GM23248 (cell line): ENCODE measurements at regions not wholly inside any gene's neighbourhood (a gene's known extent, or its start where the extent isn't known, plus 50 kb on each side); places are given as distances from the start of the nearest gene placed in this dataset.
"Not testable (repeated sequence)": the region's sequence is repeated elsewhere in the genome, so short reads cannot be mapped to it uniquely, and the experiment has no call there.

Source experiments
- DNase-seq: peaks from one replicate; pipeline ENCODE4 v3.0.0-alpha.2; 2015
- H2AFZ ChIP-seq: fragments of 200-600 bp; sonication (generic); 2 replicates; pipeline ENCODE4 v1.6.1; 2016; ENCODE audit warnings: antibody characterized with exemption
- H3F3A ChIP-seq: fragments of 200-600 bp; sonication (generic); 2 replicates; pipeline ENCODE4 v1.6.1; 2016; ENCODE audit warnings: mild to moderate bottlenecking, antibody characterized with exemption, mixed run types; ENCODE audit not compliant: insufficient read depth
- H3K27ac ChIP-seq: fragments of 200-600 bp; sonication (generic); 2 replicates; pipeline ENCODE4 v1.5.1; 2016; ENCODE audit warnings: mild to moderate bottlenecking
- H3K27me3 ChIP-seq: fragments of 200-600 bp; sonication (generic); replicated peaks from 2 replicates; pipeline ENCODE4 v1.6.1; 2016; ENCODE audit warnings: mild to moderate bottlenecking; ENCODE audit not compliant: insufficient read depth
- H3K36me3 ChIP-seq: fragments of 200-600 bp; sonication (generic); 2 replicates; pipeline ENCODE4 v1.6.1; 2016; ENCODE audit warnings: low read depth, mild to moderate bottlenecking
- H3K4me1 ChIP-seq: fragments of 200-600 bp; sonication (generic); 2 replicates; pipeline ENCODE4 v1.6.1; 2016; ENCODE audit warnings: mild to moderate bottlenecking; ENCODE audit not compliant: insufficient read depth
- H3K4me2 ChIP-seq: fragments of 200-600 bp; sonication (generic); one replicate; pipeline ENCODE4 v1.6.1; 2016; ENCODE audit warnings: mild to moderate bottlenecking; ENCODE audit not compliant: unreplicated experiment
- H3K4me3 ChIP-seq: fragments of 200-600 bp; sonication (generic); 2 replicates; pipeline ENCODE4 v1.5.1; 2016; ENCODE audit warnings: mild to moderate bottlenecking
- H3K79me2 ChIP-seq: fragments of 200-600 bp; sonication (generic); 2 replicates; pipeline ENCODE4 v1.6.1; 2016; ENCODE audit warnings: mild to moderate bottlenecking; ENCODE audit not compliant: insufficient read depth
- H3K9ac ChIP-seq: fragments of 200-600 bp; sonication (generic); 2 replicates; pipeline ENCODE4 v1.6.1; 2016; ENCODE audit warnings: mild to moderate bottlenecking
- H3K9me2 ChIP-seq: fragments of 200-600 bp; sonication (generic); 2 replicates; pipeline ENCODE4 v1.6.1; 2016; ENCODE audit warnings: mixed run types, mild to moderate bottlenecking, moderate library complexity; ENCODE audit not compliant: insufficient read depth
- H3K9me3 ChIP-seq: fragments of 200-600 bp; sonication (generic); one replicate; pipeline ENCODE4 v1.6.1; 2017; ENCODE audit warnings: low read depth
- H4K20me1 ChIP-seq: fragments of 200-600 bp; sonication (generic); 2 replicates; pipeline ENCODE4 v1.6.0; 2016; ENCODE audit not compliant: insufficient read depth
- EZH2 ChIP-seq: fragments of 200-600 bp; sonication (generic); IDR thresholded peaks from 2 replicates; pipeline ENCODE4 v1.6.1; 2018; ENCODE audit warnings: antibody characterized with exemption, mild to moderate bottlenecking; ENCODE audit not compliant: insufficient read depth, poor library complexity, severe bottlenecking
- EZH2phosphoT487 ChIP-seq: fragments of 200-600 bp; sonication (generic); IDR thresholded peaks from 2 replicates; pipeline ENCODE4 v1.6.1; 2018; ENCODE audit warnings: antibody characterized with exemption, moderate library complexity, mild to moderate bottlenecking, low read depth; ENCODE audit not compliant: insufficient read depth
- WGBS, 2 experiments: methylation state at CpG; one replicate each; pipeline ENCODE4 v1.1.6; 2015 to 2017; ENCODE audit warnings: low lambda C conversion rate in 2 of 2, low coverage in 1 of 2; ENCODE audit errors: missing lambda C conversion rate in 2 of 2; 5-methylcytosine and 5-hydroxymethylcytosine counted together
- in situ Hi-C: fragments of 300-500 bp; cut with MboI; formaldehyde crosslinking; loops from 2 replicates; pipeline ENCODE4 v1.15.0; 2020

DNA sequence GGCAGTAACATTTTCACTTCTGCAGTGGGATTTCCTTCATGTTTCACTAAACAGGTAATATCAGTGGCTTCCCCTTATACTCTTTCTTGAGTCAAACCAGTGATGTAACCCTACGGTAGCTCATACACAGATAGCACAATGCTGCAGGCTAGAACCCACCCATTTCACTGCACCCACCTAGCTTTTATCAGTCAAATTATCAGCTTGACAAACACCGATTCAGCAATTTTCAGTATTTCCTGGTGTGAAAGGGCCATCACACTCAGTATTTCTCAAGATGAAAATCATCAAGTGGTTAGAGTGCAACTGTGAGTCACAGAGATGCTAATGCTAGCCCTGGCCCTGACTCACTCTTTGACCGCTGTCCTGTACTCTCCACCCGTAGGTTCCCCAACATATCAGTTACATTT is 242.3 kb upstream of the PTGER4 start:
- no peak for TF ChIP-seq EZH2
- TF ChIP-seq EZH2phosphoT487 = no peak

DNA sequence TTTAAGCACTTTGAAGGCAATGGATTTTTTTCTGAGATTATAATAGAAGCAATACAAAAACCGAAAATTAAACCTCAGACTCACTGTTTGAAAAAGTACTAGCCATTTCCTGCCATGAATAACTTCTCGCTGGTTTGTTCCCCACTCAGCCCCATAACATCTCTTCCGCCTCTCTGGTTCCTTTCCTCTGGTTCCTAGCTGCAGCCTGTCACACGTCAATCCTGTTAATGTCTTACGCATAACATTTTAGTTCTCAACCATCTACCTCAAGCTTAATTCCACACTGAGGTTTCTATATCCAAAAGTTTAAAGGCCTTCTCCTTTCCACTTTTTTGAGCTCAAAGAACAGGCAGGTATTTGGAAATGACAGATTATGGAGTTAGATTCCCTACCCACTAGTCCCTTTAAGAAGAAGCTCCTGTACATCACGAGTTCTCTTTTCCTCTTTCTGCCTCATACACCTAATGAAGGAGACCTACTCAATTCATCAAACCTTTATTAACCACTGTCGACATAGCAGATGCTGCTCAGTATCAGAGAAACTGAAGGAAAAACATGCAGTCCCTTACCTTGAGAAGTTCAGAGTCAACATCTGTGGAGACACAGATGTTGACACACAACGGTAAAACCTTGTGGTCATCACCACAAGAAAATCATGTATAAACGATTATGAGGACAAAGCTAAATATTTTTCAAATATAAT is 243.0 kb upstream of the PTGER4 start:
- Histone ChIP-seq H3K4me2 (no peak overlapping the region), H3K79me2 (no peaks in the 10 kb centered on the region), H3K9me2 (no peaks in the 10 kb centered on the region), H2AFZ (no peak overlapping the region), H3K4me3 (no peak overlapping the region), H3K4me1 (peaks cover 6% of the 10 kb centered on the region; the same call in 1 of the 2 replicates), H3F3A (peaks cover 10% of the 10 kb centered on the region; the same call in 1 of the 2 replicates), H3K27ac (no peak overlapping the region), H3K27me3 (peaks cover 7% of the 10 kb centered on the region; the same call in 1 of the 2 replicates), H3K9ac (no peak overlapping the region), H3K9me3 (no peaks in the 10 kb centered on the region), H4K20me1 (no peaks in the 10 kb centered on the region), H3K36me3 (no peaks in the 10 kb centered on the region)
- WGBS, 2 experiments = 77% methylated on average over 9 of the region's 9 CpGs
- DNase-seq = no peak
- in situ Hi-C loops = no loop called here
- TF ChIP-seq EZH2phosphoT487 = no peak
- TF ChIP-seq EZH2 = no peak

More for the DNA sequence above, 242.3 kb upstream of the PTGER4 start:
- DNase-seq = peak; percentile 90
- H3K9me3 ChIP-seq = no peaks in the 10 kb centered on the region
- no peak overlapping the region for H3K9ac ChIP-seq
- WGBS, 2 experiments = 28 to 51% methylated on average over 4 of the region's 4 CpGs
- H4K20me1 ChIP-seq = no peaks in the 10 kb centered on the region
- peaks cover 10% of the 10 kb centered on the region; the same call in 1 of the 2 replicates for H3F3A ChIP-seq
- H3K27me3 ChIP-seq = peaks cover 7% of the 10 kb centered on the region; the same call in 1 of the 2 replicates
- H3K9me2 ChIP-seq = no peaks in the 10 kb centered on the region
- peak overlapping the region; percentile 31 for H3K4me2 ChIP-seq
- H3K4me1 ChIP-seq = peaks cover 6% of the 10 kb centered on the region; the same call in 1 of the 2 replicates
- no peaks in the 10 kb centered on the region for H3K79me2 ChIP-seq
- no peak overlapping the region for H3K4me3 ChIP-seq
- in situ Hi-C loops = no loop called here
- no peak overlapping the region for H3K27ac ChIP-seq
- H3K36me3 ChIP-seq = no peaks in the 10 kb centered on the region
- H2AFZ ChIP-seq = no peak overlapping the region

DNA sequence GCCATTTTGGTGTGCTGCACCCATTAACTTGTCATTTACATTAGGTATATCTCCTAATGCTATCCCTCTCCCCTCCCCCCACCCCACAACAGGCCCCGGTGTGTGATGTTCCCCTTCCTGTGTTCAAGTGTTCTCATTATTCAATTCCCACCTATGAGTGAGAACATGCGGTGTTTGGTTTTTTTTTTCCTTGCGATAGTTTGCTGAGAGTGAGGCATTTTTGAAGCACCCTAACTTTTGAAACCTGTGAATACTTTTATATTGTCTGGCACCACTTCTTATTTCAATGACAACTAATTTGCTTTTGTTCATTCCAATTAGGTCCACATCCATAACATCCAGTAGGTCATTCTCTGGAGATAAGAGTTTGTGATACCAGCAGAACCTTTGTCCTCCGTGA is 244.0 kb upstream of the PTGER4 start:
- H3K4me2 ChIP-seq, H4K20me1 ChIP-seq, H3K79me2 ChIP-seq, in situ Hi-C loops, H3K9me3 ChIP-seq, H3K27me3 ChIP-seq, H3K9ac ChIP-seq, H3K9me2 ChIP-seq, H2AFZ ChIP-seq, H3K4me3 ChIP-seq, H3K36me3 ChIP-seq, DNase-seq, H3K4me1 ChIP-seq, H3K27ac ChIP-seq: not testable (repeated sequence)
- WGBS, 2 experiments = 92 to 94% methylated on average over 3 to 4 of the region's 4 CpGs
- H3F3A ChIP-seq = peaks cover 10% of the 10 kb centered on the region; the same call in 1 of the 2 replicates

DNA sequence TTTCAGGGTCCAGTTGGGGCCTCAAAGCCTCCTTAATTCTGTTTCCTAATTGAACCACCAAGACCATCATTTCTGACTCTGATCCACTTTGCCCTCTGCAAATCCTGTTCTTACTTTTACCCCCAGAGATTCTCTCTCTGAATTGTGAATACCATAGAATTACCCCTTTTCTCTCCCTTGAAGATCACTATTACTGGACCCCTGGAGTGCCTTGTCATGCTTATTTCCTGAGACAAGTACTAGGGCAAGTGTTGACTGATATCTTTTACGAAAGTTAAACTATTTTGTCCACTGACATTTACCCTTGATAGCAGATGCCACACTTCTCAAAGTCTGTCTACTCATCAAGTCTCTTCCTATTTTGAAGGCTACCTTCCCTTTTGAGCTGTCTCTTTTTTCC is 246.9 kb upstream of the PTGER4 start:
- Histone ChIP-seq H2AFZ (no peak overlapping the region), H3K36me3 (no peaks in the 10 kb centered on the region), H3K4me1 (peaks cover 6% of the 10 kb centered on the region; the same call in 1 of the 2 replicates), H3K4me2 (no peak overlapping the region), H3F3A (peaks cover 10% of the 10 kb centered on the region; the same call in 1 of the 2 replicates), H3K27ac (no peak overlapping the region), H3K27me3 (no peaks in the 10 kb centered on the region; the same call in 1 of the 2 replicates), H3K9me2 (no peaks in the 10 kb centered on the region), H4K20me1 (no peaks in the 10 kb centered on the region), H3K79me2 (no peaks in the 10 kb centered on the region), H3K9me3 (no peaks in the 10 kb centered on the region), H3K4me3 (no peak overlapping the region), H3K9ac (no peak overlapping the region)
- TF ChIP-seq EZH2phosphoT487 (no peak), EZH2 (no peak)
- no peak for DNase-seq
- in situ Hi-C loops = no loop called here
- whole genome bisulfite sequencing, 2 experiments = 85 to 92% methylated on average over 1 of the region's 1 CpG

DNA sequence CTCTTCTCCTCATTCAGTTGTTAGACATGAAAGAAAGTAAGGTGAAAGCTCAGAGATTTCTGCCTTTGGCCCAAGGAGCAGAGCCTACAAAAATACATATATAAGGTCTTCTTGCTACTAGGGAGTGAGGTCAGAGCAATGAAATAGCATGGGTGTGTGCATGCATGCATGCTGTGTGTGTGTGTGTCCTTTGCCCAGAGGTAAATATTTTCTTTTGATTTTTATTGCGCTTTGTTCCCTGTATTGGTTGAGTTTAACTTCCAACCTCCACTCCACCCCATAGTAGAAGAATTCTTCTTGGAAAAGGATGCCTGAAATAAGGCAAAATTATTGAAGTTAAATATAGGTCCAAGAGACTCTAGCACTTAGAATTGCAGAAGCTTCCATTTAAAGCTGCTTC is 248.0 kb upstream of the PTGER4 start:
- H3K9me2 ChIP-seq = no peaks in the 10 kb centered on the region
- no peaks in the 10 kb centered on the region for H3K36me3 ChIP-seq
- no peak overlapping the region for H2AFZ ChIP-seq
- H3F3A ChIP-seq = no peaks in the 10 kb centered on the region
- no peak overlapping the region for H3K4me2 ChIP-seq
- no peak for DNase-seq
- no peak overlapping the region for H3K4me3 ChIP-seq
- H3K9ac ChIP-seq = no peak overlapping the region
- no peaks in the 10 kb centered on the region for H3K9me3 ChIP-seq
- H3K79me2 ChIP-seq = no peaks in the 10 kb centered on the region
- H4K20me1 ChIP-seq = no peaks in the 10 kb centered on the region
- H3K27ac ChIP-seq = no peak overlapping the region
- 97 to 100% methylated on average over 1 of the region's 1 CpG for WGBS, 2 experiments
- in situ Hi-C loops = no loop called here
- no peak for TF ChIP-seq EZH2
- TF ChIP-seq EZH2phosphoT487 = no peak
- no peaks in the 10 kb centered on the region for H3K4me1 ChIP-seq
- no peaks in the 10 kb centered on the region; the same call in 1 of the 2 replicates for H3K27me3 ChIP-seq
